ENCODE measurements at regions not wholly inside any gene's neighbourhood (a gene's known extent, or its start where the extent isn't known, plus 50 kb on each side); places are given as distances from the start of the nearest gene placed in this dataset.
"Not testable (repeated sequence)": the region's sequence is repeated elsewhere in the genome, so short reads cannot be mapped to it uniquely, and the experiment has no call there.

GRCh38 chr2:90173081-90173480, 1481.6 kb downstream of the RPIA start:
- TF ChIP-seq POLR2A, CTCF (IDR thresholded peaks at IDR 0.05): not testable (repeated sequence)
